Endothelial cell (in vitro differentiated cells): ENCODE measurements at regions not wholly inside any gene's neighbourhood (a gene's known extent, or its start where the extent isn't known, plus 50 kb on each side); places are given as distances from the start of the nearest gene placed in this dataset.

ENCODE experiments used
- DNase-seq: peaks from one replicate; pipeline ENCODE4 v3.0.0; 2021; ENCODE audit warnings: low spot score
- H3K27ac Mint-ChIP-seq: one replicate; pipeline ENCODE4 v1.8.0; 2021; ENCODE audit warnings: mixed read lengths, inconsistent platforms; ENCODE audit not compliant: unreplicated experiment
- H3K27me3 Mint-ChIP-seq: one replicate; pipeline ENCODE4 v1.8.0; 2021; ENCODE audit warnings: mild to moderate bottlenecking, moderate library complexity, mixed read lengths, inconsistent platforms; ENCODE audit not compliant: unreplicated experiment
- H3K36me3 Mint-ChIP-seq: one replicate; pipeline ENCODE4 v1.8.0; 2021; ENCODE audit warnings: mild to moderate bottlenecking, low read depth, mixed read lengths, inconsistent platforms; ENCODE audit not compliant: unreplicated experiment
- H3K4me1 Mint-ChIP-seq: one replicate; pipeline ENCODE4 v1.8.0; 2021; ENCODE audit warnings: mild to moderate bottlenecking, mixed read lengths, inconsistent platforms; ENCODE audit not compliant: unreplicated experiment
- H3K4me3 Mint-ChIP-seq: one replicate; pipeline ENCODE4 v1.8.0; 2021; ENCODE audit warnings: mild to moderate bottlenecking, mixed read lengths, inconsistent platforms; ENCODE audit not compliant: unreplicated experiment
- H3K9me3 Mint-ChIP-seq: one replicate; pipeline ENCODE4 v1.8.0; 2021; ENCODE audit warnings: mixed read lengths, inconsistent platforms; ENCODE audit not compliant: unreplicated experiment
- CTCF ChIP-seq: fragments of 200-600 bp; sonication (generic); IDR thresholded peaks from one replicate; pipeline ENCODE4 v1.5.0; 2021; ENCODE audit warnings: antibody characterized with exemption; ENCODE audit not compliant: unreplicated experiment

- TF ChIP-seq CTCF = no peak
- Mint-ChIP-seq H3K4me3 (no peak overlapping the region), H3K36me3 (no peaks in the 10 kb centered on the region), H3K27me3 (no peaks in the 10 kb centered on the region), H3K4me1 (no peaks in the 10 kb centered on the region), H3K27ac (no peak overlapping the region), H3K9me3 (no peaks in the 10 kb centered on the region)
- no peak for DNase-seq
Observed at GRCh38 chr9:28255174-28255573, 681.9 kb upstream of the C9orf72 start.

- TF ChIP-seq CTCF = no peak
- Mint-ChIP-seq H3K4me1 (no peaks in the 10 kb centered on the region), H3K27ac (no peak overlapping the region), H3K27me3 (no peaks in the 10 kb centered on the region), H3K4me3 (no peak overlapping the region), H3K36me3 (no peaks in the 10 kb centered on the region), H3K9me3 (no peaks in the 10 kb centered on the region)
- DNase-seq = no peak
Observed at GRCh38 chr9:28260330-28260729, 687.0 kb upstream of the C9orf72 start.

- DNase-seq = no peak
- Mint-ChIP-seq H3K27ac (no peak overlapping the region), H3K9me3 (no peaks in the 10 kb centered on the region), H3K4me3 (no peak overlapping the region), H3K36me3 (no peaks in the 10 kb centered on the region), H3K4me1 (no peaks in the 10 kb centered on the region), H3K27me3 (no peaks in the 10 kb centered on the region)
- TF ChIP-seq CTCF = no peak
Observed at GRCh38 chr9:28264368-28264767, 691.1 kb upstream of the C9orf72 start.

- H3K9me3 Mint-ChIP-seq = no peaks in the 10 kb centered on the region
- no peaks in the 10 kb centered on the region for H3K36me3 Mint-ChIP-seq
- no peak for DNase-seq
- no peak overlapping the region for H3K27ac Mint-ChIP-seq
- no peaks in the 10 kb centered on the region for H3K27me3 Mint-ChIP-seq
- TF ChIP-seq CTCF = no peak
- no peak overlapping the region for H3K4me3 Mint-ChIP-seq
- H3K4me1 Mint-ChIP-seq = no peaks in the 10 kb centered on the region
Observed at GRCh38 chr9:28267351-28267750, 694.1 kb upstream of the C9orf72 start.

- DNase-seq = no peak
- Mint-ChIP-seq H3K4me3 (no peak overlapping the region), H3K9me3 (no peaks in the 10 kb centered on the region), H3K4me1 (no peaks in the 10 kb centered on the region), H3K27me3 (no peaks in the 10 kb centered on the region), H3K36me3 (no peaks in the 10 kb centered on the region), H3K27ac (no peak overlapping the region)
- TF ChIP-seq CTCF = no peak
Observed at GRCh38 chr9:28270156-28270555, 696.9 kb upstream of the C9orf72 start.
